K562 (cell line): ENCODE measurements at regions not wholly inside any gene's neighbourhood (a gene's known extent, or its start where the extent isn't known, plus 50 kb on each side); places are given as distances from the start of the nearest gene placed in this dataset.

ENCODE experiments used
- ATAC-seq: fragments of 200-7000 bp; cut with Tn5 transposase; 3 replicates; pipeline ENCODE4 v1.9.1; 2020; ENCODE audit warnings: moderate library complexity
- BruUV-seq: library from RNA; stranded (reverse); fragments of 400-500 nt; replicated peaks from 2 replicates; lab custom pipeline; 2021; lab: Mats Ljungman, UMichigan
- CTCF ChIA-PET: fragments of 300-600 bp; formaldehyde crosslinking; extraction: SDS; loops from one replicate; lab custom pipeline; 2021; ENCODE audit warnings: low intra/inter-chr PET ratio; lab: Yijun Ruan, JAX
- POLR2A ChIA-PET: fragments of 300-600, 350-650 bp; sonication (Branson Sonifier 250); formaldehyde crosslinking; extraction: SDS; loops from one replicate; lab custom pipeline; 2021; ENCODE audit warnings: antibody characterized with exemption, inconsistent platforms; lab: Yijun Ruan, JAX
- DNase-seq, 4 experiments: peaks; one replicate each; pipeline versions ENCODE4 v3.0.0 to v3.0.0-alpha.2; 2011 to 2018; ENCODE audit warnings: low spot score in 3 of 4, mixed read lengths in 3 of 4; ENCODE audit errors: extremely low read depth in 1 of 4
- FAIRE-seq: peaks from 2 replicates; lab custom pipeline; 2011; peaks lifted over from hg19 to GRCh38; lab: Jason Lieb, UNC
- H2AFZ ChIP-seq: 2 replicates; pipeline ENCODE4 v1.6.0; 2011; ENCODE audit warnings: low read depth, low read length, control low read depth, inconsistent platforms
- H3K27ac ChIP-seq: fragments of 200-600 bp; 3 replicates; pipeline ENCODE4 v1.8.0; 2011; ENCODE audit warnings: low read depth, mild to moderate bottlenecking, control low read depth, inconsistent platforms, low read length, moderate library complexity, mixed read lengths; ENCODE audit errors: extremely low read depth
- H3K27me3 ChIP-seq, 2 experiments: fragments of 300-600 bp in 1 of 2; 2 replicates in 1 of 2; 3 replicates in 1 of 2; pipeline versions ENCODE4 v1.6.0 to v1.8.0; 2011; ENCODE audit warnings: inconsistent platforms in 2 of 2, low read length in 2 of 2, mild to moderate bottlenecking in 1 of 2, mixed read lengths in 1 of 2, moderate library complexity in 1 of 2; ENCODE audit not compliant: control insufficient read depth in 2 of 2, insufficient read depth in 2 of 2
- H3K36me3 ChIP-seq: fragments of 300-600 bp; 3 replicates; pipeline ENCODE4 v1.8.0; 2011; ENCODE audit warnings: mild to moderate bottlenecking, low read length, inconsistent platforms; ENCODE audit not compliant: control insufficient read depth, insufficient read depth
- H3K4me1 ChIP-seq, 2 experiments: fragments of 200-600 bp in 1 of 2; replicated peaks in 1 of 2; 2 replicates in 1 of 2; 3 replicates in 1 of 2; pipeline versions ENCODE4 v1.5.1 to v1.8.0; 2011; ENCODE audit warnings: inconsistent platforms in 2 of 2, low read length in 2 of 2, mild to moderate bottlenecking in 1 of 2, mixed read lengths in 1 of 2, moderate library complexity in 1 of 2; ENCODE audit not compliant: control insufficient read depth in 2 of 2, insufficient read depth in 2 of 2
- H3K4me2 ChIP-seq: 2 replicates; pipeline ENCODE4 v1.6.1; 2011; ENCODE audit warnings: low read length, control low read depth, inconsistent platforms, mixed read lengths; ENCODE audit not compliant: insufficient read depth
- H3K4me3 ChIP-seq: fragments of 200-600 bp; sonication (generic), shearing (Covaris generic); 2 replicates; pipeline ENCODE4 v1.5.1; 2016; ENCODE audit warnings: control low read depth, inconsistent platforms
- H3K79me2 ChIP-seq: fragments of 200-600 bp; 3 replicates; pipeline ENCODE4 v1.8.0; 2011; ENCODE audit warnings: low read length, inconsistent platforms; ENCODE audit not compliant: control insufficient read depth, insufficient read depth
- H3K9ac ChIP-seq, 2 experiments: 2 replicates each; pipeline versions ENCODE4 v1.6.0 to v1.6.1; 2011; ENCODE audit warnings: low read depth in 2 of 2, low read length in 2 of 2, control low read depth in 1 of 2, inconsistent platforms in 1 of 2, mild to moderate bottlenecking in 1 of 2, mixed read lengths in 1 of 2; ENCODE audit not compliant: insufficient read depth in 1 of 2
- H3K9me1 ChIP-seq: one replicate; pipeline ENCODE4 v1.6.0; 2011; ENCODE audit warnings: inconsistent platforms, mild to moderate bottlenecking, low read length, moderate library complexity; ENCODE audit not compliant: control insufficient read depth, insufficient read depth
- H3K9me3 ChIP-seq: replicated peaks from 2 replicates; pipeline ENCODE4 v1.5.1; 2011; ENCODE audit warnings: low read depth, low read length, inconsistent platforms; ENCODE audit not compliant: control insufficient read depth, insufficient read depth
- H4K20me1 ChIP-seq: replicated peaks from 2 replicates; pipeline ENCODE4 v1.6.1; 2011; ENCODE audit warnings: low read length, inconsistent platforms, mixed read lengths; ENCODE audit not compliant: control insufficient read depth, insufficient read depth
- CBX3 ChIP-seq, 2 experiments: IDR thresholded peaks; 1 replicate in 1 of 2; 2 replicates in 1 of 2; pipeline ENCODE4 v1.6.1; 2012; ENCODE audit warnings: inconsistent platforms in 2 of 2, low read length in 2 of 2, borderline replicate concordance in 1 of 2, control low read depth in 1 of 2
- E2F8 ChIP-seq: fragments of 450-650 bp; IDR thresholded peaks from 2 replicates; pipeline ENCODE4 v1.7.1; 2018; ENCODE audit warnings: mild to moderate bottlenecking, low read depth; ENCODE audit not compliant: partially characterized antibody
- FOXA1 ChIP-seq: fragments of 450-650 bp; IDR thresholded peaks from 2 replicates; pipeline ENCODE4 v1.6.1; 2016; ENCODE audit warnings: mild to moderate bottlenecking, borderline replicate concordance
- HMGXB4 ChIP-seq: sonication (generic); formaldehyde crosslinking; IDR thresholded peaks from 2 replicates; pipeline ENCODE4 v1.8.1; 2023; ENCODE audit warnings: mild to moderate bottlenecking, missing genetic modification reagents
- MIER1 ChIP-seq: fragments of 450-650 bp; IDR thresholded peaks from 2 replicates; pipeline ENCODE4 v1.6.1; 2016; ENCODE audit warnings: antibody characterized with exemption, mild to moderate bottlenecking, low read depth
- NRF1 ChIP-seq, 2 experiments: fragments of 450-650 bp; IDR thresholded peaks in 1 of 2; conservative IDR thresholded peaks in 1 of 2; 2 replicates each; pipeline ENCODE4 v1.6.1; 2014; ENCODE audit warnings: mild to moderate bottlenecking in 2 of 2
- POLR2AphosphoS5 ChIP-seq: IDR thresholded peaks from 2 replicates; pipeline ENCODE4 v1.6.1; 2011; ENCODE audit warnings: mild to moderate bottlenecking, low read depth, low read length, moderate library complexity; ENCODE audit not compliant: control insufficient read depth, insufficient read depth
- THRAP3 ChIP-seq: fragments of 450-650 bp; IDR thresholded peaks from 2 replicates; pipeline ENCODE4 v1.6.1; 2016; ENCODE audit warnings: mild to moderate bottlenecking, inconsistent platforms, borderline replicate concordance
- ZBTB8A ChIP-seq: fragments of 450-650 bp; IDR thresholded peaks from 2 replicates; pipeline ENCODE4 v1.6.1; 2018; ENCODE audit warnings: mild to moderate bottlenecking, moderate library complexity; ENCODE audit not compliant: partially characterized antibody
- WGBS: fragments of 100-300 bp; shearing (Covaris generic); methylation state at CpG from one replicate; pipeline ENCODE4 v1.1.6; 2016; ENCODE audit warnings: low coverage, mixed read lengths; ENCODE audit not compliant: insufficient coverage; ENCODE audit errors: missing lambda C conversion rate; 5-methylcytosine and 5-hydroxymethylcytosine counted together
- in situ Hi-C: fragments of 300-500 bp; cut with MboI; formaldehyde crosslinking; loops from 4 replicates; pipeline ENCODE4 v1.15.0; 2018; ENCODE audit warnings: inconsistent platforms, mixed read lengths
- intact Hi-C: fragments of 100-400 bp; cut with micrococcal nuclease; formaldehyde crosslinking; loops from 2 replicates; pipeline ENCODE4 v1.14.2; 2022

- ATAC-seq (no peak), FAIRE-seq (no peak), DNase-seq (no peak)
- H3K4me2 ChIP-seq = no peak overlapping the region
- no peak overlapping the region for H3K4me3 ChIP-seq
- H3K4me1 ChIP-seq = no peaks in the 10 kb centered on the region
- intact Hi-C loops = no loop called here
- ChIA-PET POLR2A (no interaction called here), CTCF (no interaction called here)
- no peak overlapping the region for H2AFZ ChIP-seq
- TF ChIP-seq CBX3 (IDR thresholded peaks at IDR 0.05; ENCODE audit: borderline replicate concordance in 1 of 2, low read length in 2 of 2) = no peak
- TF ChIP-seq POLR2AphosphoS5 = no peak
- TF ChIP-seq NRF1 (conservative IDR thresholded peaks at IDR 0.05 in 1 of 2, IDR thresholded peaks at IDR 0.05 in 1 of 2) = no peak
- TF ChIP-seq E2F8 = no peak
- no peak for TF ChIP-seq ZBTB8A
- TF ChIP-seq FOXA1 = no peak
- TF ChIP-seq THRAP3 = no peak
- TF ChIP-seq MIER1 = no peak
- TF ChIP-seq HMGXB4 (CRISPR knock-in tag) = no peak
- no peaks in the 10 kb centered on the region for H4K20me1 ChIP-seq
- H3K27ac ChIP-seq = no peak overlapping the region
- H3K9ac ChIP-seq = no peak overlapping the region
- no peaks in the 10 kb centered on the region; the same call in 1 of the 2 replicates for H3K9me3 ChIP-seq
- H3K27me3 ChIP-seq = no peaks in the 10 kb centered on the region
- no TSS peak for BruUV-seq
- H3K79me2 ChIP-seq = no peaks in the 10 kb centered on the region
- in situ Hi-C loops = no loop called here
- H3K9me1 ChIP-seq = no peaks in the 10 kb centered on the region
- no peaks in the 10 kb centered on the region for H3K36me3 ChIP-seq
- 2% methylated on average over 5 of the region's 5 CpGs for WGBS
These were observed 162.3 kb upstream of the ARHGAP20 start for GRCh38 chr11:110874437-110875030.
